ENCODE measurements at regions not wholly inside any gene's neighbourhood (a gene's known extent, or its start where the extent isn't known, plus 50 kb on each side); places are given as distances from the start of the nearest gene placed in this dataset.

DNA sequence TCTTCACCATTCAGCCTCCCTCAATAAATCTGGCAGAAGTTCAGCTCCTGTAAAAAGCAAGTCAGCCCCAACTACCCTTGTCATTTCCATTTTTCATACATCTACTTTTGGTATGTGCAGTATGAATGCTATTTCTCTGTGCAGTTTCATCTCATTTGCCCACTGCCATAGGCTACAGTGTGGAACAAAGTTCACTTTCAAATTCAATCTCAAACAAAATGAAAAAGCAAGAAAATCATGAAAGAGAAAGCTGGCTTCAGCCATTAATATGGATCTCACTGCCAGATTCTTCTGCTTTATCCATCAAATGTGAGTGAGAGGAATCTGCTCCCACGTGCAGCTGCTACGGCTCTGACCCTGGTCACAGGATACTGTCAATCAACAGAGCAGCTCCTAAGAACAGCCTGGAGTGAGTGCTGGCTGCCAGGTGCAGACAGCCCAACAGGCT, 494.2 kb downstream of the ZNF608 start:
- H3K4me1 ChIP-seq: no peaks in the 10 kb centered on the region
- no peaks in the 10 kb centered on the region for H3K9me3 ChIP-seq
- intact Hi-C loops (cut with DNase I): no loop called here
- no peaks in the 10 kb centered on the region for H3K36me3 ChIP-seq
- H3K4me3 ChIP-seq (replicated peaks in 1 of 3): no peak overlapping the region
- no peaks in the 10 kb centered on the region for H3K27me3 ChIP-seq
- 53 to 55% methylated on average over 2 of the region's 2 CpGs for WGBS, 2 donors
- H3K27ac ChIP-seq: no peak overlapping the region
- TF ChIP-seq, protein P1, sequence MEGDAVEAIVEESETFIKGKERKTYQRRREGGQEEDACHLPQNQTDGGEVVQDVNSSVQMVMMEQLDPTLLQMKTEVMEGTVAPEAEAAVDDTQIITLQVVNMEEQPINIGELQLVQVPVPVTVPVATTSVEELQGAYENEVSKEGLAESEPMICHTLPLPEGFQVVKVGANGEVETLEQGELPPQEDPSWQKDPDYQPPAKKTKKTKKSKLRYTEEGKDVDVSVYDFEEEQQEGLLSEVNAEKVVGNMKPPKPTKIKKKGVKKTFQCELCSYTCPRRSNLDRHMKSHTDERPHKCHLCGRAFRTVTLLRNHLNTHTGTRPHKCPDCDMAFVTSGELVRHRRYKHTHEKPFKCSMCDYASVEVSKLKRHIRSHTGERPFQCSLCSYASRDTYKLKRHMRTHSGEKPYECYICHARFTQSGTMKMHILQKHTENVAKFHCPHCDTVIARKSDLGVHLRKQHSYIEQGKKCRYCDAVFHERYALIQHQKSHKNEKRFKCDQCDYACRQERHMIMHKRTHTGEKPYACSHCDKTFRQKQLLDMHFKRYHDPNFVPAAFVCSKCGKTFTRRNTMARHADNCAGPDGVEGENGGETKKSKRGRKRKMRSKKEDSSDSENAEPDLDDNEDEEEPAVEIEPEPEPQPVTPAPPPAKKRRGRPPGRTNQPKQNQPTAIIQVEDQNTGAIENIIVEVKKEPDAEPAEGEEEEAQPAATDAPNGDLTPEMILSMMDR (IDR thresholded peaks at IDR 0.05): no peak
- no peak for TF ChIP-seq POLR2A (IDR thresholded peaks at IDR 0.05)
- no peak for DNase-seq

DNA sequence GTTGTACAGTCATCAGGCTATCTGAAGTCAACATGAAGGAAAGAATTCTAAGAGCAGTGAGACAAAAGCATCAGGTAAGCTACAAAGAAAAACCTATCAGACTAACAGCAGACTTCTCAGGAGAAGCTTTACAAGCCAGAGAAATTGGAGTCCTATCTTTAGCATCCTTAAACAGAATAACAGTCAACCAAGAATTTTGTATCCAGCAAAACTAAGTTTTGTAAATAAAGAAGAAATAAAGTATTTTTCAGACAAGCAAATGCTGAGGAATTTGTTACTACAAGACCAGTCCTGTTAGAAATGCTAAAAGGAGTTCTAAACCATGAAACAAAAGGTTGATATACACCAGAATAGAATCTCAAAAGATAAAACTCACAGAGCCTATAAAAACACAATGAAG, 501.2 kb downstream of the ZNF608 start:
- intact Hi-C loops (cut with DNase I): no loop called here
- Histone ChIP-seq H3K4me1 (no peaks in the 10 kb centered on the region), H3K9me3 (no peaks in the 10 kb centered on the region), H3K27ac (no peak overlapping the region), H3K27me3 (no peaks in the 10 kb centered on the region), H3K36me3 (no peaks in the 10 kb centered on the region), H3K4me3 (replicated peaks in 1 of 3) (no peak overlapping the region)
- TF ChIP-seq, protein P1 (IDR thresholded peaks at IDR 0.05): no peak
- no peak for TF ChIP-seq POLR2A (IDR thresholded peaks at IDR 0.05)
- DNase-seq: no peak

DNA sequence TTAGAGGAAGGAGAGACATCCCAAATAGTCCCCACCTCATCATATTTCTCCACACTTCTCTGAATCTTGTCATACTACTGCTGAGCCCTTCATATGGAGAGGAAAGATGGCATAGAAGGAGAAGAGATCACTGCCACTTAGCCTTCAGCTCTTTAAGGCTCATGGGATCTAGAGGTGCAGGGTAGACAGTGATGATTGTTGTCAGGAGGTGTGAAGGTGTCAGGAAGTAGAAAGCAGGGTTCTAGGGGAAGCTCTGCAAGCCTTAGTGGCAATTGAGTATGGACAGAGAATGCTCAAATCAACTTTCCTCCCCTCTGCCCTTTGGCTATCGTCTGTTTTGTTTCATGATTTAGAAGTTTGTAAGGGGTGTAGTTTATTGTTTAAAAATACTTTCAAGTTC, 505.7 kb downstream of the ZNF608 start:
- no peak for TF ChIP-seq POLR2A (IDR thresholded peaks at IDR 0.05)
- TF ChIP-seq, protein P1 (IDR thresholded peaks at IDR 0.05): no peak
- no peaks in the 10 kb centered on the region for H3K36me3 ChIP-seq
- no peak overlapping the region for H3K4me3 ChIP-seq (replicated peaks in 1 of 3)
- intact Hi-C loops (cut with DNase I): no loop called here
- no peak overlapping the region for H3K27ac ChIP-seq
- no peaks in the 10 kb centered on the region for H3K4me1 ChIP-seq
- WGBS, 2 donors: 93 to 97% methylated on average over 1 of the region's 1 CpG
- no peak for DNase-seq
- H3K9me3 ChIP-seq: no peaks in the 10 kb centered on the region
- H3K27me3 ChIP-seq: no peaks in the 10 kb centered on the region

DNA sequence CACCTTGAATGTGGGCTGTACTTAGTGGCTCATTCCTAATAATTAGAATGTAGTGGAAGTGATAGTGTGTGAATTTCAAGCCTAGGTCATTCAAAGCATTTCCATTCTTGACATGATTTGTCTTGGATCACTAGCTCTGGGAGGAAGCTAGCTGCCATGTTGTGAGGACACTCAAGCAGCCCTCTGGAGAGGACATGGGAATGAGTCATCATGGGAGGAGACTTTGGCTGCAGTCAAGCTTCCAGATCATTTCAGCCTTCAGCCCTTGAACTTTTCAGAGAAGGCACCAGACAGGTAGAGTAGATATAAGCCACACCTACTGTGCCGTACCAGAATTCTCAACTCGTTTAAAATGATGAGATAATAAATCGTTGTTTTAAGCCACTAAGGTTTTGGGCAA, 506.9 kb downstream of the ZNF608 start:
- intact Hi-C loops (cut with DNase I): no loop called here
- Histone ChIP-seq H3K36me3 (no peaks in the 10 kb centered on the region), H3K27me3 (no peaks in the 10 kb centered on the region), H3K27ac (no peak overlapping the region), H3K9me3 (no peaks in the 10 kb centered on the region), H3K4me1 (no peaks in the 10 kb centered on the region), H3K4me3 (replicated peaks in 1 of 3) (no peak overlapping the region)
- 96 to 100% methylated on average over 3 of the region's 3 CpGs for WGBS, 2 donors
- DNase-seq: no peak
- TF ChIP-seq, protein P1 (IDR thresholded peaks at IDR 0.05): no peak
- TF ChIP-seq POLR2A (IDR thresholded peaks at IDR 0.05): no peak

DNA sequence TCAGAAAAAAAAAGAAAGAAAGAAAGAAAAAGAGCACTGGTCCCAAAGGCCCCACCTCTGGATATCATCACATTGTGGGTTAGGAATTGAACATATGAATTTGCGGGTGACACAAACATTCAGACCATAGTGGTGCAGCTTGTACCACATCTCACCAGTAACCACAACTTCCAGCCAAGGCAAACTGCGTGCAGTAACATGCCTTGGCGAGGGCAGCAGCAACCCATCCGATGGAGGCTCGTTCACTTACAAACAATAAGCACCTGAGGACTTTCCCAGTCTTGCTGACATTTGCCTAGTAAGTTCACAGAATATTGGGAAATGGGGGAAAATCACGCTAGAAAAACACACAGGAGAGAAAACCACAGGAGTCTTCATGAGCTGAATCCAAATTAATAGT, 508.1 kb downstream of the ZNF608 start:
- TF ChIP-seq, protein P1 (IDR thresholded peaks at IDR 0.05): no peak
- no peak for TF ChIP-seq POLR2A (IDR thresholded peaks at IDR 0.05)
- WGBS, 2 donors: 93% methylated on average over 6 of the region's 6 CpGs
- H3K4me3 ChIP-seq (replicated peaks in 1 of 3): no peak overlapping the region
- no peak overlapping the region for H3K27ac ChIP-seq
- H3K4me1 ChIP-seq: no peaks in the 10 kb centered on the region
- intact Hi-C loops (cut with DNase I): no loop called here
- no peaks in the 10 kb centered on the region for H3K9me3 ChIP-seq
- DNase-seq: no peak
- no peaks in the 10 kb centered on the region for H3K27me3 ChIP-seq
- no peaks in the 10 kb centered on the region for H3K36me3 ChIP-seq

All from thyroid gland (tissue), 4 donors.